ENCODE measurements at regions not wholly inside any gene's neighbourhood (a gene's known extent, or its start where the extent isn't known, plus 50 kb on each side); places are given as distances from the start of the nearest gene placed in this dataset.

- DNase-seq, result no peak
- CTCF ChIA-PET, result interaction anchor here (0.6 kb wide), 1 partner anchor 54 kb away, joined by 3 read pairs; no protein-coding TSS in a partner anchor
- Histone ChIP-seq H3K27me3 (ENCODE audit: control insufficient read depth in 2 of 2, insufficient read depth in 2 of 2, low read length in 2 of 2) (no peaks in the 10 kb centered on the region), H3K36me3 (ENCODE audit: control insufficient read depth in 2 of 3, insufficient read depth in 3 of 3, low read length in 3 of 3) (no peaks in the 10 kb centered on the region), H3K4me1 (ENCODE audit: control insufficient read depth in 2 of 2, insufficient read depth in 2 of 2, low read length in 2 of 2) (no peaks in the 10 kb centered on the region), H3K9me3 (ENCODE audit: control insufficient read depth in 2 of 3, low read length in 3 of 3) (no peaks in the 10 kb centered on the region), H3K4me3 (ENCODE audit: low read length) (no peak overlapping the region), H3K27ac (ENCODE audit: low read depth, low read length) (no peak overlapping the region)
- Mint-ChIP-seq H3K27me3 (peaks cover 0 to 8% (median 0%) of the 10 kb centered on the region in 5 donors), H3K9me3 (peaks cover 2 to 18% (median 8%) of the 10 kb centered on the region in 11 donors), H3K4me3 (no peak overlapping the region), H3K27ac (no peak overlapping the region), H3K4me1 (peaks cover 0 to 5% (median 2%) of the 10 kb centered on the region in 7 donors), H3K36me3 (peaks cover 0 to 8% (median 3%) of the 10 kb centered on the region in 5 donors)
- ATAC-seq, result no peak
- POLR2A ChIA-PET, result interaction anchor here (1.1 kb wide), 1 partner anchor 27 kb away, joined by 10 read pairs; no protein-coding TSS in a partner anchor
- intact Hi-C loops (cut with micrococcal nuclease), result no loop called here
These were observed 280.7 kb downstream of the LPIN1 start for GRCh38 chr2:12027136-12027535.

DNA sequence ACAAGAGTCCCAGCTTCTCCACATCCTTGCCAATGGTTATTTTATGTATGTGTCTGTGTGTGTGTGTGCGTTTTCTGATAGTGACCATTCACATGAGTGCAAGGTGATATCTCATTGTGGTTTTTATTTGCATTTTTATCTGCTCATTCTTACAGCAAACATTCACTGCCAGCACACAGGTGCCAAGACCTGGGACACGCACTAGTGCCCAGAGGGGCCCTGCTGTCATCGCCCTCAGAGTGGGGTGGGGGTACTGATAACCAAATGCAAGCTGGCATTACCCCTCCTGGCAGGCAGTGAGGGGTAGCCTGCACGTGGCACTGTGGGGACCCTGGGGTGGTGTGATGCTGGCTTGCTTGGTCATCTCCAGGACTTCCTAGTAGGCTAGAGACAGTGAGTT is 285.4 kb downstream of the LPIN1 start:
- Mint-ChIP-seq H3K4me3 (no peak overlapping the region), H3K27me3 (peaks cover 0 to 14% (median 0%) of the 10 kb centered on the region in 5 donors), H3K36me3 (peaks cover 0 to 3% (median 0%) of the 10 kb centered on the region in 5 donors), H3K9me3 (peaks cover 0 to 5% (median 0%) of the 10 kb centered on the region in 11 donors), H3K27ac (no peak overlapping the region), H3K4me1 (peaks cover 3 to 41% (median 27%) of the 10 kb centered on the region in 7 donors)
- ATAC-seq (no peak), DNase-seq (no peak)
- H3K4me1 ChIP-seq (ENCODE audit: control insufficient read depth in 2 of 2, insufficient read depth in 2 of 2, low read length in 2 of 2), result peaks cover 7 to 15% of the 10 kb centered on the region in 2 donors
- no peaks in the 10 kb centered on the region for H3K9me3 ChIP-seq (ENCODE audit: control insufficient read depth in 2 of 3, low read length in 3 of 3)
- no peak overlapping the region for H3K27ac ChIP-seq (ENCODE audit: low read depth, low read length)
- ChIA-PET CTCF (interaction anchor here (0.5 kb wide), 1 partner anchor 24 kb away, joined by 4 read pairs; no protein-coding TSS in a partner anchor), POLR2A (no interaction called here)
- intact Hi-C loops (cut with micrococcal nuclease), result no loop called here
- H3K27me3 ChIP-seq (ENCODE audit: control insufficient read depth in 2 of 2, insufficient read depth in 2 of 2, low read length in 2 of 2), result no peaks in the 10 kb centered on the region
- H3K36me3 ChIP-seq (ENCODE audit: control insufficient read depth in 2 of 3, insufficient read depth in 3 of 3, low read length in 3 of 3), result no peaks in the 10 kb centered on the region
- H3K4me3 ChIP-seq (ENCODE audit: low read length), result no peak overlapping the region

DNA sequence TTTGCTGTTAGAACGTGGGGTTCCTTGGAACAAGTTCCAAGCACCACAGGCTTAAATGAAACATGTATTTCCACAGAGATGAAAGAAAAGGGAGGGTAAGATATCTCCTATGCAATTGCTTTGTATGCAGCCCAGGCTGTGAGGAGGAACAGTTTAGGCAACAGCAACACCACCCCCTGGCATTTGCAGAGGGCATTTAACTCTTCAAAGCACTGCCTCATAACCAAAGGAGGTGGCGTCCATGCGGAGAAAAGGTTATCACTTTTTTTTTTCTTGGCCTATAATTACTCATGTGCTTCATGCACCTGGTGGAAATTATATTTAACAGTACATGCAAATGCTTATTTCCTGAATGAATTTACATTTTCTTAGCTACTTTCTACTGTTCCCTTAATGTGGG is 286.0 kb downstream of the LPIN1 start:
- ATAC-seq (peak; percentile 29), DNase-seq (no peak)
- H3K27ac Mint-ChIP-seq, result no peak overlapping the region
- H3K27me3 ChIP-seq (ENCODE audit: control insufficient read depth in 2 of 2, insufficient read depth in 2 of 2, low read length in 2 of 2), result no peaks in the 10 kb centered on the region
- H3K4me3 ChIP-seq (ENCODE audit: low read length), result no peak overlapping the region
- peaks cover 12 to 20% of the 10 kb centered on the region in 2 donors for H3K4me1 ChIP-seq (ENCODE audit: control insufficient read depth in 2 of 2, insufficient read depth in 2 of 2, low read length in 2 of 2)
- peaks cover 0 to 14% (median 0%) of the 10 kb centered on the region in 5 donors for H3K27me3 Mint-ChIP-seq
- H3K36me3 Mint-ChIP-seq, result peaks cover 0 to 3% (median 0%) of the 10 kb centered on the region in 5 donors
- H3K36me3 ChIP-seq (ENCODE audit: control insufficient read depth in 2 of 3, insufficient read depth in 3 of 3, low read length in 3 of 3), result no peaks in the 10 kb centered on the region
- H3K9me3 Mint-ChIP-seq, result peaks cover 0 to 5% (median 1%) of the 10 kb centered on the region in 11 donors
- no peaks in the 10 kb centered on the region for H3K9me3 ChIP-seq (ENCODE audit: control insufficient read depth in 2 of 3, low read length in 3 of 3)
- no peak overlapping the region for H3K27ac ChIP-seq (ENCODE audit: low read depth, low read length)
- intact Hi-C loops (cut with micrococcal nuclease), result no loop called here
- POLR2A ChIA-PET, result interaction anchor here (0.7 kb wide), 1 partner anchor 24 kb away, joined by 4 read pairs; no protein-coding TSS in a partner anchor
- CTCF ChIA-PET, result interaction anchor here (0.6 to 1.2 kb wide), 3 partner anchors 11 to 137 kb away, joined by 3 to 10 read pairs (median 4); no protein-coding TSS in a partner anchor
- H3K4me3 Mint-ChIP-seq, result no peak overlapping the region
- H3K4me1 Mint-ChIP-seq, result peaks cover 3 to 47% (median 33%) of the 10 kb centered on the region in 7 donors

DNA sequence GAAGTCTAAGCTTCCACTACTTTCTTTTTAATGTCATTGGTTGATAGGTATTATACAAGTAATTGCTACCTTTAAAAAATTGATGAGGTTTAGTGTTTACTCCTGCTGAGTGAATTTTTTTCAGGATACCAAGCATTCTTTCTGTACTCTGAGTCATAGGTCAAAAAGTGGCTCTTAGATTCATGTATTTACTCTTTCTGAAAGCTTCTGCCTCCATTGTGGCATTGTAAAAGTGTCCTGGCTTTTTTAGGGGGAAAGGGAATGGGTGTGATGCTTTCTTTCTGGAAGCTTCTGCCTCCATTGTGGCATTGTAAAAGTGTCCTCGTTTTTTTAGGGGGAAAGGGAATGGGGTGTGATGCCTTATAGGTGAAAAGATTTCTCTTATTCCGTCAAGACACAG is 286.5 kb downstream of the LPIN1 start:
- Histone ChIP-seq H3K27me3 (ENCODE audit: control insufficient read depth in 2 of 2, insufficient read depth in 2 of 2, low read length in 2 of 2) (no peaks in the 10 kb centered on the region), H3K36me3 (ENCODE audit: control insufficient read depth in 2 of 3, insufficient read depth in 3 of 3, low read length in 3 of 3) (no peaks in the 10 kb centered on the region), H3K9me3 (ENCODE audit: control insufficient read depth in 2 of 3, low read length in 3 of 3) (no peaks in the 10 kb centered on the region), H3K4me3 (ENCODE audit: low read length) (no peak overlapping the region), H3K27ac (ENCODE audit: low read depth, low read length) (no peak overlapping the region), H3K4me1 (ENCODE audit: control insufficient read depth in 2 of 2, insufficient read depth in 2 of 2, low read length in 2 of 2) (peaks cover 15 to 21% of the 10 kb centered on the region in 2 donors)
- peaks cover 3 to 52% (median 38%) of the 10 kb centered on the region in 7 donors for H3K4me1 Mint-ChIP-seq
- ChIA-PET POLR2A (interaction anchor here (0.7 kb wide), 1 partner anchor 24 kb away, joined by 4 read pairs; no protein-coding TSS in a partner anchor), CTCF (interaction anchor here (0.6 to 1.2 kb wide), 3 partner anchors 11 to 137 kb away, joined by 3 to 10 read pairs (median 4); no protein-coding TSS in a partner anchor)
- peaks cover 0 to 3% (median 0%) of the 10 kb centered on the region in 5 donors for H3K36me3 Mint-ChIP-seq
- no peak overlapping the region for H3K4me3 Mint-ChIP-seq
- H3K27ac Mint-ChIP-seq, result no peak overlapping the region
- peaks cover 0 to 14% (median 0%) of the 10 kb centered on the region in 5 donors for H3K27me3 Mint-ChIP-seq
- peaks cover 0 to 6% (median 1%) of the 10 kb centered on the region in 11 donors for H3K9me3 Mint-ChIP-seq
- intact Hi-C loops (cut with micrococcal nuclease), result no loop called here
- ATAC-seq (no peak), DNase-seq (no peak)

- peaks cover 3 to 52% (median 38%) of the 10 kb centered on the region in 7 donors for H3K4me1 Mint-ChIP-seq
- peaks cover 0 to 3% (median 0%) of the 10 kb centered on the region in 5 donors for H3K36me3 Mint-ChIP-seq
- no peaks in the 10 kb centered on the region for H3K36me3 ChIP-seq (ENCODE audit: control insufficient read depth in 2 of 3, insufficient read depth in 3 of 3, low read length in 3 of 3)
- DNase-seq, result no peak
- H3K27me3 Mint-ChIP-seq, result peaks cover 0 to 12% (median 0%) of the 10 kb centered on the region in 5 donors
- H3K27ac Mint-ChIP-seq, result peak overlapping the region in 3 of 9 donors; percentile 4 to 20 (median 12)
- H3K9me3 Mint-ChIP-seq, result peaks cover 0 to 6% (median 1%) of the 10 kb centered on the region in 11 donors
- H3K27ac ChIP-seq (ENCODE audit: low read depth, low read length), result no peak overlapping the region
- ChIA-PET POLR2A (no interaction called here), CTCF (interaction anchor here (1.2 kb wide), 1 partner anchor 12 kb away, joined by 4 read pairs; no protein-coding TSS in a partner anchor)
- no peak overlapping the region for H3K4me3 ChIP-seq (ENCODE audit: low read length)
- H3K4me3 Mint-ChIP-seq, result peak overlapping the region in 1 of 10 donors; percentile 8
- H3K9me3 ChIP-seq (ENCODE audit: control insufficient read depth in 2 of 3, low read length in 3 of 3), result no peaks in the 10 kb centered on the region
- H3K27me3 ChIP-seq (ENCODE audit: control insufficient read depth in 2 of 2, insufficient read depth in 2 of 2, low read length in 2 of 2), result no peaks in the 10 kb centered on the region
- intact Hi-C loops (cut with micrococcal nuclease), result no loop called here
- ATAC-seq, result no peak
- H3K4me1 ChIP-seq (ENCODE audit: control insufficient read depth in 2 of 2, insufficient read depth in 2 of 2, low read length in 2 of 2), result peaks cover 15 to 21% of the 10 kb centered on the region in 2 donors
These were observed 287.1 kb downstream of the LPIN1 start for GRCh38 chr2:12033494-12033893.

DNA sequence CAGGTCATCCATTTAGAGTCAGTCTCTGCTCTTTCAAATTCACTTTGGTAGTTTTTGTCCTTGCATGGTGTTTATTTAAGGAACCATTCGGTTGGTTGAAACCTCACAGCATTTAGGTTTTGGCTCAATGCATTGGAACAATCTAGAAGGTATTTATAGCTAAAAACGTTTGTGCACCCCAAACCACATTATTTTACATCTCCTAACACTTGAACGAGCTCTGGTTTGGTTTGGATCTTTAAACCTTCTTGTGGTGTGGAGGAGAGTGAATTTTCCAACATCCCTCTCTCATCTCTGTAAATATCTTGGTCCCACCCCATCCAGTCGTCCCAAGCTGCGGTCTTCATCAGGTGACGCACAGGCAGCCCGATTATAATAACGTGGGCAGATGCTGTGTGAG is 287.9 kb downstream of the LPIN1 start:
- Mint-ChIP-seq H3K36me3 (peaks cover 0 to 3% (median 0%) of the 10 kb centered on the region in 5 donors), H3K9me3 (peaks cover 0 to 9% (median 3%) of the 10 kb centered on the region in 11 donors), H3K4me1 (peaks cover 3 to 52% (median 38%) of the 10 kb centered on the region in 7 donors), H3K27me3 (peaks cover 0 to 12% (median 0%) of the 10 kb centered on the region in 5 donors), H3K4me3 (no peak overlapping the region), H3K27ac (peak overlapping the region in 2 of 9 donors; percentile 41 to 53)
- ATAC-seq (no peak), DNase-seq (no peak)
- Histone ChIP-seq H3K27ac (ENCODE audit: low read depth, low read length) (no peak overlapping the region), H3K27me3 (ENCODE audit: control insufficient read depth in 2 of 2, insufficient read depth in 2 of 2, low read length in 2 of 2) (no peaks in the 10 kb centered on the region), H3K36me3 (ENCODE audit: control insufficient read depth in 2 of 3, insufficient read depth in 3 of 3, low read length in 3 of 3) (no peaks in the 10 kb centered on the region), H3K9me3 (ENCODE audit: control insufficient read depth in 2 of 3, low read length in 3 of 3) (no peaks in the 10 kb centered on the region), H3K4me1 (ENCODE audit: control insufficient read depth in 2 of 2, insufficient read depth in 2 of 2, low read length in 2 of 2) (peaks cover 15 to 21% of the 10 kb centered on the region in 2 donors), H3K4me3 (ENCODE audit: low read length) (no peak overlapping the region)
- ChIA-PET POLR2A (interaction anchor here (1.1 kb wide), 1 partner anchor 682 kb away, joined by 3 read pairs; the partner anchor contains the start of gene TRIB2), CTCF (interaction anchor here (0.6 to 1.7 kb wide), 2 partner anchors 9 to 34 kb away, joined by 4 to 7 read pairs; no protein-coding TSS in a partner anchor)
- intact Hi-C loops (cut with micrococcal nuclease), result no loop called here

Measured in naive thymus-derived CD4-positive, alpha-beta T cell (primary cell).